GM12872 (cell line): ENCODE measurements at regions not wholly inside any gene's neighbourhood (a gene's known extent, or its start where the extent isn't known, plus 50 kb on each side); places are given as distances from the start of the nearest gene placed in this dataset.

ENCODE experiments used
- CTCF ChIP-seq: IDR thresholded peaks from 3 replicates; pipeline ENCODE4 v1.5.1; 2011; ENCODE audit warnings: low read depth, mild to moderate bottlenecking, low read length, moderate library complexity; ENCODE audit not compliant: insufficient read depth

DNA sequence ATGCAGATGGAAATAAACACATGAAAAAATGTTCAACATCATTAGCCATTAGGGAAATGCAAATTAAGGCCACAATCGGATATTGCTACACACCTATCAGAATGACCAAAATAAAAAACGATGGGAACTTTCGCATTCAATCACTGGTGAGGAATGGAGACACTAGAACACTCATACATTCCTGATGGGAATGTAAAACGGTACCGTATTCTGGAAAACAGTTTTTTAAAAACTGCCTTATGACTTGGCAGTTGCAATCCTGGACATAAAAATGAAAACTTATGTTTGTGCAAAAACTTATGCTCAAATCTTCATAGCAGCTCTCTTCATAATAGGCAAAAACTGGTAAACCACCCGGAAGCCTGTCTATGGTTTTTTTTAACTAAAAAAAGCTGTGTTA lies 146.0 kb downstream of the CEBPB start:
- TF ChIP-seq CTCF: no peak

DNA sequence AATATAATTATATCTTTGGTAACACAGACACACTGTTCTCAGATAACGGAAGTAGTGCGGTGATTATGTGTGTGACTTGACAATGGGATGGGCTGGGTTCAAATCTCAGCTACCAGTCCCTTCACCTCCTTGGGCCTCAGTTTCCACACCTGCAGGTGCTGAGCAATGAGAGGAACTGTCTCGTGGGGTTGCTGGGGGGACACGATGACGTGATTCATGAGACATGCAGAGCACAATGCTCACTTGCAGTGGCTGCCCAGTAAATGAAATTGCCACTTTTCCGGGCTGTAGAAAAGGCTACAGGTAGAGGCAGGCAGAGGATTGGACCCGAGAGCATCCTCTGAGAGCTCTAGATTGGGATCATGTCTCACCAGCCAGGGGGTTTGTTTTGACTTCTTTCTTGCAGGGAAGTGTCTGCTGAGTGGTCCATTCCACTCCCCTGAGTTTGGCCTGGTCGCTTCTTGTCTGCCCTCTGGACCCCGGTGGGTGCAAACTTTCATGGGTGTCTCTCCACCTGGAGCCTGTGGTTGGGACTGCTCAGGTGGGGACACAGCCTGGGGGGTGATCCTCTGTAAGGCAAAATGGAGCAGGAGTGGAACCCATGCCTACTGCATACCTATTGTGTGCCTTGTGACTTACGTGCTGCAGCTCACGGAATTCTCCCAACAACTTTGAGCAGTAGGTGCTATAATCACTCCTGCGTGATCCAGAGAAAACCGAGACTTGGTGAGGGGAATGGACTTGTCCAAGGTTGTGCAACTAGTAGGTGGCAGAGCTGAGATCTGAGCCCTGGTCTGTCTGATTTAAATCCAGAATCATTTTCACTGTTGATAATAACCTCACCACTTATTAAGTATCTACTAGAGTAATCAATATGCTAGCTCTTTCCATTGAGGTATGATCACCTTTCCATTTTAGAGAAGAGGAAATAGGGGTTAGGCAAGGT lies 147.2 kb downstream of the CEBPB start:
- no peak for TF ChIP-seq CTCF

- TF ChIP-seq CTCF: peak; percentile 47; the same call in 2 of the 3 replicates
These were observed 148.1 kb downstream of the CEBPB start for GRCh38 chr20:50338479-50339391.

DNA sequence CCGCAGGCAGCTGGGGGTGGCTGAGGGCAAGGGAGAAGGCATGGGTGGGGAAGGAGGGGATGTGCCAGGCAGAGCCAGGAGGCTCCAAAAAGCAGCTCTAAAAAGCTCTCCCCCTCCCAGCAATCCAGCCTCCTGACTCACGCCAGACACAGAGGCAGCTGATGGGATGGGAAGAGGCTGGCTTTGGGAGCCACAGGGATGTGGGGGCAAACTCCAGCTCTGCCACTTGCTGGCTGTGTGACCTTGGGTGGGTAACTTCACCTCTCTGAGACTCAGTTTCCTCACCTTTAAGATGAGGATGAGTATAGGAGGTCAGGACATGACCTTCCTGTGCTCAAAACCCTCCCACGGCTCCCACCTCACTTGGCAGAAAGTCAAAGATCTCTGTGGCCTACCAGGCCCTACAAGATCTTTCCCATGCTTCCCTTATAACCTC lies 148.9 kb downstream of the CEBPB start:
- no peak for TF ChIP-seq CTCF

DNA sequence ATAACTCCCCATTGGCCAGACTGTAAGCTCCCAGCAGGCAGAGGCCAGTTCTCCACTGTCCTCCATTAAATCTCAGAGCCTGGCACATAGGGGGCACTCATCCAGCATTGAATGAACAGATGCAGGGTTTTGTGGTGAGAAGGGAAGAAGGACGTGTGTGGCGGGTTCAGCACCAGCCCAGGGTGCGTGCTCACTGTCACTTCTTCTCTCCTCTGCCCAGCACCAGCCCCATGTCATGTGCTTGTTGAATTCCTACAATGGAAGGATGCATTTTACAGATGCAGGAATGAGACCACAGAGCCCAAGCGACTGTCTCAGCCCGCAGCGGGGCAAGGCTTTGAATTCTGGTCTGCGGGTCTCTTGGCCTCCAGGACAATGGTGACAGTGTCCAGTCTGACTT lies 149.9 kb downstream of the CEBPB start:
- no peak for TF ChIP-seq CTCF

- TF ChIP-seq CTCF: no peak
These were observed 150.4 kb downstream of the CEBPB start for GRCh38 chr20:50341050-50341449.

GRCh38 chr20:50341880-50342637 lies 151.4 kb downstream of the CEBPB start:
- TF ChIP-seq CTCF: no peak
